Esophagus mucosa (tissue), 1 donor: ENCODE measurements at regions not wholly inside any gene's neighbourhood (a gene's known extent, or its start where the extent isn't known, plus 50 kb on each side); places are given as distances from the start of the nearest gene placed in this dataset.

Experiments used
- ATAC-seq: fragments of 200-7000 bp; cut with Tn5 transposase; one replicate; pipeline ENCODE4 v1.9.1; 2020
- donor health status: DM: yes; HTN: yes; CAD: no.

GRCh38 chr2:220178991-220179695 lies 551.7 kb downstream of the SLC4A3 start:
- peak; percentile 73 for ATAC-seq

- no peak for ATAC-seq
Measured at GRCh38 chr2:220181165-220181564, 553.7 kb downstream of the SLC4A3 start.

- ATAC-seq: no peak
Measured at GRCh38 chr2:220182790-220183189, 555.4 kb downstream of the SLC4A3 start.

GRCh38 chr2:220185766-220186305 lies 558.4 kb downstream of the SLC4A3 start:
- no peak for ATAC-seq

- ATAC-seq: peak; percentile 93
Measured at GRCh38 chr2:220188031-220188430, 560.6 kb downstream of the SLC4A3 start.

GRCh38 chr2:220191031-220191430 lies 563.6 kb downstream of the SLC4A3 start:
- no peak for ATAC-seq

- no peak for ATAC-seq
Measured at GRCh38 chr2:220191737-220192136, 564.3 kb downstream of the SLC4A3 start.

GRCh38 chr2:220192994-220193753 lies 565.7 kb downstream of the SLC4A3 start:
- ATAC-seq: no peak

GRCh38 chr2:220194630-220195584 lies 567.5 kb downstream of the SLC4A3 start:
- ATAC-seq: no peak

GRCh38 chr2:220198896-220199295 lies 571.5 kb downstream of the SLC4A3 start:
- ATAC-seq: peak; percentile 92

GRCh38 chr2:220202066-220202465 lies 574.6 kb downstream of the SLC4A3 start:
- no peak for ATAC-seq

- ATAC-seq: no peak
Measured at GRCh38 chr2:220209093-220209492, 581.7 kb downstream of the SLC4A3 start.

GRCh38 chr2:220209751-220210150 lies 582.3 kb downstream of the SLC4A3 start:
- no peak for ATAC-seq

- ATAC-seq: no peak
Measured at GRCh38 chr2:220212296-220213080, 585.1 kb downstream of the SLC4A3 start.

- ATAC-seq: no peak
Measured at GRCh38 chr2:220215785-220216184, 588.4 kb downstream of the SLC4A3 start.

GRCh38 chr2:220219371-220219770 lies 591.9 kb downstream of the SLC4A3 start:
- ATAC-seq: peak; percentile 99

GRCh38 chr2:220220009-220220408 lies 592.6 kb downstream of the SLC4A3 start:
- no peak for ATAC-seq

GRCh38 chr2:220221992-220222391 lies 594.6 kb downstream of the SLC4A3 start:
- ATAC-seq: no peak

- ATAC-seq: peak; percentile 66
Measured at GRCh38 chr2:220224691-220225543, 597.5 kb downstream of the SLC4A3 start.

GRCh38 chr2:220226076-220226475 lies 598.6 kb downstream of the SLC4A3 start:
- ATAC-seq: no peak

- ATAC-seq: no peak
Measured at GRCh38 chr2:220226546-220226945, 599.1 kb downstream of the SLC4A3 start.
